ENCODE measurements at regions not wholly inside any gene's neighbourhood (a gene's known extent, or its start where the extent isn't known, plus 50 kb on each side); places are given as distances from the start of the nearest gene placed in this dataset.
"Not testable (repeated sequence)": the region's sequence is repeated elsewhere in the genome, so short reads cannot be mapped to it uniquely, and the experiment has no call there.

- H3K9me2 ChIP-seq (replicated peaks; ENCODE audit: insufficient read depth, low read length) = no peaks in the 10 kb centered on the region
- DNase-seq = no peak
These were observed 125.2 kb upstream of the SLC24A2 start for GRCh38 chr9:19914044-19914443.

DNA sequence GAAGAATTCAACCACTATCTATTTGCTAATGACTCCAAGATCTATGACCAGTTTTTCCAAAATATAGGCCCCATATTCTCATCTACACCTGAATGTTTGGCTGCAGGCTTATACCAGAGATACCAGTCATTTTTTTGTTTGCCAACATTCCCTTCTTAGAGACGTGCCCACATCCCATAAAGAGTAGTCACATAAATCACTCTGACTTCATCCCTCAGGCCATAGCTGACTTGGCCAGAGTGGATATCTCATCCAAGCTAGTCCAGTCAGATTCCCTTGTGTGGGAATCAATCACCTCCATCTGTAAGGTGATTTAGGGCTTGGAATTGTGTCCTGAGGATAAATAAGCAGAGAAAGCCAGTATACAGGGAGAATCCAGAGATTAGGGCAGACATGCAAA is 124.3 kb upstream of the SLC24A2 start:
- no peaks in the 10 kb centered on the region for H3K9me2 ChIP-seq (replicated peaks; ENCODE audit: insufficient read depth, low read length)
- H3K4me2 ChIP-seq (ENCODE audit: low read depth, low read length, poor library complexity, severe bottlenecking) = no peak overlapping the region
- H3K79me2 ChIP-seq (ENCODE audit: low read length) = no peaks in the 10 kb centered on the region
- no peak for DNase-seq
- no peaks in the 10 kb centered on the region for H3K27me3 ChIP-seq (ENCODE audit: low read length)
- H3K36me3 ChIP-seq (ENCODE audit: insufficient read depth, low read length) = no peaks in the 10 kb centered on the region
- H3K4me1 ChIP-seq (ENCODE audit: low read length) = no peaks in the 10 kb centered on the region
- H3K27ac ChIP-seq (ENCODE audit: low read length) = no peak overlapping the region
- H3K9me3 ChIP-seq (ENCODE audit: low read length) = no peaks in the 10 kb centered on the region
- H4K20me1 ChIP-seq (ENCODE audit: insufficient read depth, low read depth, low read length) = no peaks in the 10 kb centered on the region
- H3K9ac ChIP-seq (ENCODE audit: low read length) = no peak overlapping the region
- H3K4me3 ChIP-seq (ENCODE audit: low read length) = no peak overlapping the region
- H2AFZ ChIP-seq (ENCODE audit: low read length) = no peak overlapping the region

More at GRCh38 chr9:19914044-19914443, 125.2 kb upstream of the SLC24A2 start:
- Histone ChIP-seq H3K36me3 (ENCODE audit: insufficient read depth, low read length) (no peaks in the 10 kb centered on the region), H3K4me2 (ENCODE audit: low read depth, low read length, poor library complexity, severe bottlenecking) (no peak overlapping the region), H3K27ac (ENCODE audit: low read length) (no peak overlapping the region), H4K20me1 (ENCODE audit: insufficient read depth, low read depth, low read length) (no peaks in the 10 kb centered on the region), H3K4me3 (ENCODE audit: low read length) (no peak overlapping the region), H2AFZ (ENCODE audit: low read length) (no peak overlapping the region), H3K79me2 (ENCODE audit: low read length) (no peaks in the 10 kb centered on the region), H3K27me3 (ENCODE audit: low read length) (no peaks in the 10 kb centered on the region), H3K9me3 (ENCODE audit: low read length) (no peaks in the 10 kb centered on the region), H3K4me1 (ENCODE audit: low read length) (no peaks in the 10 kb centered on the region), H3K9ac (ENCODE audit: low read length) (no peak overlapping the region)

GRCh38 chr9:19903076-19903475 is 114.2 kb upstream of the SLC24A2 start:
- Histone ChIP-seq H3K27me3 (ENCODE audit: low read length) (no peaks in the 10 kb centered on the region), H3K4me1 (ENCODE audit: low read length) (no peaks in the 10 kb centered on the region), H3K4me2 (ENCODE audit: low read depth, low read length, poor library complexity, severe bottlenecking) (no peak overlapping the region), H3K9me2 (replicated peaks; ENCODE audit: insufficient read depth, low read length) (no peaks in the 10 kb centered on the region), H3K79me2 (ENCODE audit: low read length) (no peaks in the 10 kb centered on the region), H4K20me1 (ENCODE audit: insufficient read depth, low read depth, low read length) (no peaks in the 10 kb centered on the region), H2AFZ (ENCODE audit: low read length) (no peak overlapping the region), H3K27ac (ENCODE audit: low read length) (no peak overlapping the region), H3K9me3 (ENCODE audit: low read length) (no peaks in the 10 kb centered on the region), H3K36me3 (ENCODE audit: insufficient read depth, low read length) (no peaks in the 10 kb centered on the region), H3K9ac (ENCODE audit: low read length) (no peak overlapping the region), H3K4me3 (ENCODE audit: low read length) (no peak overlapping the region)
- peak; percentile 2 for DNase-seq

DNA sequence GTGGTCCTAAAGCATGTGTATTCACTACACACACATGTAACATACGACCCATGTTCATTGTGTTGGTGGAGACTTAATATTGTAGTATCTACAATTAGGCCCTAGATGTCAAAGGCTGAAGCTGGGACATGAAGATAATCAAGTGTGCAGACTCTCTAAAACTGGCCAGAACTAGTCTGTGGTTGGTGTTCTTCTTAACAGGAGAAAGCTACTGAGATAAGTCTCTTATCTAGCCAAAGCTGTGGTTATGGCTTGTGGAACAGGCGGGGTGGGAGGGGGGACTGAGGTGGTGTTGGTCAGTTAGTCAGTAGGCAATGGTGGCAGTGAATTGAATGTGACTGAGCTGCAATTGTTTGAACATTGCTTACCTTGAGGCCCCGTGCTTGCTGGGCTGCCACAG is 112.7 kb upstream of the SLC24A2 start:
- Histone ChIP-seq H3K4me2 (ENCODE audit: low read depth, low read length, poor library complexity, severe bottlenecking) (no peak overlapping the region), H3K4me1 (ENCODE audit: low read length) (no peaks in the 10 kb centered on the region), H3K27ac (ENCODE audit: low read length) (no peak overlapping the region), H3K79me2 (ENCODE audit: low read length) (no peaks in the 10 kb centered on the region), H3K27me3 (ENCODE audit: low read length) (no peaks in the 10 kb centered on the region), H3K9me3 (ENCODE audit: low read length) (no peaks in the 10 kb centered on the region), H3K9me2 (replicated peaks; ENCODE audit: insufficient read depth, low read length) (no peaks in the 10 kb centered on the region), H4K20me1 (ENCODE audit: insufficient read depth, low read depth, low read length) (no peaks in the 10 kb centered on the region), H2AFZ (ENCODE audit: low read length) (no peak overlapping the region), H3K36me3 (ENCODE audit: insufficient read depth, low read length) (no peaks in the 10 kb centered on the region), H3K9ac (ENCODE audit: low read length) (no peak overlapping the region), H3K4me3 (ENCODE audit: low read length) (no peak overlapping the region)
- peak; percentile 6 for DNase-seq

- Histone ChIP-seq H3K9me2 (replicated peaks; ENCODE audit: insufficient read depth, low read length) (no peaks in the 10 kb centered on the region), H3K9ac (ENCODE audit: low read length) (no peak overlapping the region), H3K27me3 (ENCODE audit: low read length) (no peaks in the 10 kb centered on the region), H2AFZ (ENCODE audit: low read length) (no peak overlapping the region), H3K4me2 (ENCODE audit: low read depth, low read length, poor library complexity, severe bottlenecking) (no peak overlapping the region), H3K9me3 (ENCODE audit: low read length) (no peaks in the 10 kb centered on the region), H3K4me3 (ENCODE audit: low read length) (no peak overlapping the region), H3K4me1 (ENCODE audit: low read length) (no peaks in the 10 kb centered on the region), H3K27ac (ENCODE audit: low read length) (no peak overlapping the region), H3K36me3 (ENCODE audit: insufficient read depth, low read length) (no peaks in the 10 kb centered on the region), H4K20me1 (ENCODE audit: insufficient read depth, low read depth, low read length) (no peaks in the 10 kb centered on the region), H3K79me2 (ENCODE audit: low read length) (no peaks in the 10 kb centered on the region)
- peak; percentile 7 for DNase-seq
These were observed 107.3 kb upstream of the SLC24A2 start for GRCh38 chr9:19896161-19896560.

DNA sequence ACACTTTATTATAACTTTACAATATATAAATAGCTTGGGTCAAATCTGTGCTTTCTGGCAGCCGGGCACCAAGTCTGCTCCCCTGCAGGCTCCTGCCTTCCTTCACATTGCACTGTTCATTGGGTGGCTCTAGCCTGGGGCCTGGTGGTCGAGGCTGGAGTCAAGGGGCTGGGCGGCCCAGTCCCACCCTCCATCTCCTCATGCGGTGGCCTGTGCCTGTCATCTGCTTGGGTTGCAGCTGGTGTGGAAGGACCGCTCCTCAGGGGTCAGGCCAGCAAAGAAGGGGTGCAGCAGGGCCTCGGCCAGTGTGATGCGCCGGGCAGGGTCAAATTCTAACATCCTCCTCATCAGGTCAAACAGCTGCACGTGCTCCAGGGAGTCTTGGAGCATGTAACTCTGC is 106.7 kb upstream of the SLC24A2 start:
- not testable (repeated sequence) for H3K36me3 ChIP-seq (ENCODE audit: insufficient read depth, low read length); H4K20me1 ChIP-seq (ENCODE audit: insufficient read depth, low read depth, low read length); H3K27ac ChIP-seq (ENCODE audit: low read length); H3K9me2 ChIP-seq (replicated peaks; ENCODE audit: insufficient read depth, low read length); H2AFZ ChIP-seq (ENCODE audit: low read length); H3K79me2 ChIP-seq (ENCODE audit: low read length); H3K27me3 ChIP-seq (ENCODE audit: low read length); DNase-seq; H3K9ac ChIP-seq (ENCODE audit: low read length); H3K4me1 ChIP-seq (ENCODE audit: low read length); H3K9me3 ChIP-seq (ENCODE audit: low read length); H3K4me2 ChIP-seq (ENCODE audit: low read depth, low read length, poor library complexity, severe bottlenecking); H3K4me3 ChIP-seq (ENCODE audit: low read length)

DNA sequence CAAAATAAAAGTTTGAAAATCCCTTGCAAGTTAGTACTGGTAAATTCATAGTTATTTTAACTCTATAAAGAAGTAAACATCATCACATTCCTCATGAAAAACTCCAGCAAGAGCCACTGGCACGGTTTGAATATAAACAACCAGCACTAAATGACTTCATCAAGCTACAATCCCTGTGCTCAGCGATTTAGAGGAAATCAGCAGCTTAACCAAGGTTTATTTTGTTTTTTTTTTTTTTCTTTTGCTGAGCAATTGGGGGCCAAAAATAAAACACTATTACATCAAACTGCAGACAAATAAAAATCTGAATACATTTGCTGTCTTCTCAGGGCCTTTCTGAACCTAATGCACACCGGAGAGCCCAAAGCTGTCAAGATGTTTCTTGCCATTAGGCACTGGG is 106.2 kb upstream of the SLC24A2 start:
- Histone ChIP-seq H3K9ac (ENCODE audit: low read length) (no peak overlapping the region), H3K36me3 (ENCODE audit: insufficient read depth, low read length) (no peaks in the 10 kb centered on the region), H3K4me1 (ENCODE audit: low read length) (no peaks in the 10 kb centered on the region), H3K4me3 (ENCODE audit: low read length) (no peak overlapping the region), H3K27me3 (ENCODE audit: low read length) (no peaks in the 10 kb centered on the region), H3K4me2 (ENCODE audit: low read depth, low read length, poor library complexity, severe bottlenecking) (no peak overlapping the region), H3K79me2 (ENCODE audit: low read length) (no peaks in the 10 kb centered on the region), H4K20me1 (ENCODE audit: insufficient read depth, low read depth, low read length) (no peaks in the 10 kb centered on the region), H3K9me2 (replicated peaks; ENCODE audit: insufficient read depth, low read length) (no peaks in the 10 kb centered on the region), H3K27ac (ENCODE audit: low read length) (no peak overlapping the region), H3K9me3 (ENCODE audit: low read length) (no peaks in the 10 kb centered on the region), H2AFZ (ENCODE audit: low read length) (no peak overlapping the region)
- no peak for DNase-seq

- no peak overlapping the region for H3K27ac ChIP-seq (ENCODE audit: low read length)
- no peaks in the 10 kb centered on the region for H4K20me1 ChIP-seq (ENCODE audit: insufficient read depth, low read depth, low read length)
- no peaks in the 10 kb centered on the region for H3K79me2 ChIP-seq (ENCODE audit: low read length)
- no peaks in the 10 kb centered on the region for H3K9me3 ChIP-seq (ENCODE audit: low read length)
- H3K27me3 ChIP-seq (ENCODE audit: low read length) = no peaks in the 10 kb centered on the region
- DNase-seq = no peak
- no peak overlapping the region for H3K4me3 ChIP-seq (ENCODE audit: low read length)
- no peaks in the 10 kb centered on the region for H3K4me1 ChIP-seq (ENCODE audit: low read length)
- H3K4me2 ChIP-seq (ENCODE audit: low read depth, low read length, poor library complexity, severe bottlenecking) = no peak overlapping the region
- H3K9me2 ChIP-seq (replicated peaks; ENCODE audit: insufficient read depth, low read length) = no peaks in the 10 kb centered on the region
- H2AFZ ChIP-seq (ENCODE audit: low read length) = no peak overlapping the region
- no peak overlapping the region for H3K9ac ChIP-seq (ENCODE audit: low read length)
- no peaks in the 10 kb centered on the region for H3K36me3 ChIP-seq (ENCODE audit: insufficient read depth, low read length)
These were observed 96.8 kb upstream of the SLC24A2 start for GRCh38 chr9:19885608-19886007.

DNA sequence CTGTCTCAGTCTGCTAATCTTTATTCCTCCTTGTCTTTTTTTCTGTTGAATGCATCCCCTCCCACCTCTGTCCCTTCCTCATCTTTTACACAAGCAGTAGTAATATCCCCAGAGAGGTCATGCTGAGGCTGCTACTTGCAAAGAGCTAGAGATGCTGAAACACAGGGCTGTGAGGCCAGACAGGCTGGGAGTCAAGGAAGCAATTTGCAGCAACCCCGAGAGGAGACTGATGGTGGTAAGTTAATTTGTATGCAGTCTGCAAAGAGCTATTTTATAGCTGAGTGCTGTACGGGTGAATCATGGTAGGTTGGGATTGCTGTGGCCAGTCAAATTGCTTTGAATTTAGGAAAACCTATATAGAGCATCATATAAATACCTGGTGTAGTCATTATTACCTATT is 90.2 kb upstream of the SLC24A2 start:
- Histone ChIP-seq H3K4me2 (ENCODE audit: low read depth, low read length, poor library complexity, severe bottlenecking) (no peak overlapping the region), H3K9ac (ENCODE audit: low read length) (no peak overlapping the region), H3K9me3 (ENCODE audit: low read length) (no peaks in the 10 kb centered on the region), H3K27ac (ENCODE audit: low read length) (no peak overlapping the region), H2AFZ (ENCODE audit: low read length) (no peak overlapping the region), H3K36me3 (ENCODE audit: insufficient read depth, low read length) (no peaks in the 10 kb centered on the region), H3K27me3 (ENCODE audit: low read length) (no peaks in the 10 kb centered on the region), H3K79me2 (ENCODE audit: low read length) (no peaks in the 10 kb centered on the region), H4K20me1 (ENCODE audit: insufficient read depth, low read depth, low read length) (no peaks in the 10 kb centered on the region), H3K4me1 (ENCODE audit: low read length) (no peaks in the 10 kb centered on the region), H3K9me2 (replicated peaks; ENCODE audit: insufficient read depth, low read length) (no peaks in the 10 kb centered on the region), H3K4me3 (ENCODE audit: low read length) (no peak overlapping the region)
- peak; percentile 33 for DNase-seq
